ENCODE measurements at regions not wholly inside any gene's neighbourhood (a gene's known extent, or its start where the extent isn't known, plus 50 kb on each side); places are given as distances from the start of the nearest gene placed in this dataset.

GRCh38 chr16:60274431-60275019 is 1540.4 kb upstream of the GOT2 start:
- DNase-seq (ENCODE audit: unreplicated experiment): no peak
- no peak overlapping the region for H3K4me3 Mint-ChIP-seq (ENCODE audit: unreplicated experiment)
- peaks cover 7% of the 10 kb centered on the region for H3K36me3 Mint-ChIP-seq (ENCODE audit: insufficient read depth, unreplicated experiment)
- no peak overlapping the region for H3K27ac Mint-ChIP-seq (ENCODE audit: low read depth, unreplicated experiment)
- POLR2A ChIA-PET: no interaction called here
- peaks cover 11% of the 10 kb centered on the region for H3K4me1 Mint-ChIP-seq (ENCODE audit: insufficient read depth, unreplicated experiment)
- CTCF ChIA-PET: no interaction called here
- no TSS peak for BruUV-seq (replicated peaks)
- intact Hi-C loops (cut with micrococcal nuclease): no loop called here
- no peaks in the 10 kb centered on the region for H3K9me3 Mint-ChIP-seq (ENCODE audit: unreplicated experiment)
- no peaks in the 10 kb centered on the region for H3K27me3 Mint-ChIP-seq (ENCODE audit: insufficient read depth, unreplicated experiment)
- TF ChIP-seq CTCF (IDR thresholded peaks at IDR 0.05; ENCODE audit: unreplicated experiment): no peak

GRCh38 chr16:60271781-60272180 is 1537.7 kb upstream of the GOT2 start:
- no peak for DNase-seq (ENCODE audit: unreplicated experiment)
- BruUV-seq (replicated peaks): no TSS peak
- Mint-ChIP-seq H3K36me3 (ENCODE audit: insufficient read depth, unreplicated experiment) (peaks cover 7% of the 10 kb centered on the region), H3K4me3 (ENCODE audit: unreplicated experiment) (no peak overlapping the region), H3K27ac (ENCODE audit: low read depth, unreplicated experiment) (no peak overlapping the region), H3K27me3 (ENCODE audit: insufficient read depth, unreplicated experiment) (no peaks in the 10 kb centered on the region), H3K9me3 (ENCODE audit: unreplicated experiment) (no peaks in the 10 kb centered on the region), H3K4me1 (ENCODE audit: insufficient read depth, unreplicated experiment) (peaks cover 5% of the 10 kb centered on the region)
- CTCF ChIA-PET: interaction anchor here (0.8 to 0.9 kb wide), 2 partner anchors 15 to 25 kb away, joined by 3 read pairs; no protein-coding TSS in a partner anchor
- intact Hi-C loops (cut with micrococcal nuclease): no loop called here
- no peak for TF ChIP-seq CTCF (IDR thresholded peaks at IDR 0.05; ENCODE audit: unreplicated experiment)
- POLR2A ChIA-PET: interaction anchor here (0.8 to 1.0 kb wide), 2 partner anchors 8 to 24 kb away, joined by 3 read pairs; no protein-coding TSS in a partner anchor

GRCh38 chr16:60271025-60271771 is 1537.1 kb upstream of the GOT2 start:
- Mint-ChIP-seq H3K27me3 (ENCODE audit: insufficient read depth, unreplicated experiment) (no peaks in the 10 kb centered on the region), H3K36me3 (ENCODE audit: insufficient read depth, unreplicated experiment) (peaks cover 7% of the 10 kb centered on the region), H3K9me3 (ENCODE audit: unreplicated experiment) (no peaks in the 10 kb centered on the region), H3K27ac (ENCODE audit: low read depth, unreplicated experiment) (no peak overlapping the region), H3K4me3 (ENCODE audit: unreplicated experiment) (no peak overlapping the region), H3K4me1 (ENCODE audit: insufficient read depth, unreplicated experiment) (peaks cover 5% of the 10 kb centered on the region)
- ChIA-PET CTCF (interaction anchor here (0.9 kb wide), 1 partner anchor 25 kb away, joined by 3 read pairs; no protein-coding TSS in a partner anchor), POLR2A (interaction anchor here (1.0 kb wide), 1 partner anchor 24 kb away, joined by 3 read pairs; no protein-coding TSS in a partner anchor)
- no peak for TF ChIP-seq CTCF (IDR thresholded peaks at IDR 0.05; ENCODE audit: unreplicated experiment)
- intact Hi-C loops (cut with micrococcal nuclease): no loop called here
- no peak for DNase-seq (ENCODE audit: unreplicated experiment)
- no TSS peak for BruUV-seq (replicated peaks)

GRCh38 chr16:60261425-60261824 is 1527.3 kb upstream of the GOT2 start:
- ChIA-PET POLR2A (interaction anchor here (0.5 kb wide), 1 partner anchor 25 kb away, joined by 4 read pairs; no protein-coding TSS in a partner anchor), CTCF (no interaction called here)
- no peak for TF ChIP-seq CTCF (IDR thresholded peaks at IDR 0.05; ENCODE audit: unreplicated experiment)
- Mint-ChIP-seq H3K36me3 (ENCODE audit: insufficient read depth, unreplicated experiment) (no peaks in the 10 kb centered on the region), H3K27me3 (ENCODE audit: insufficient read depth, unreplicated experiment) (no peaks in the 10 kb centered on the region), H3K4me1 (ENCODE audit: insufficient read depth, unreplicated experiment) (no peaks in the 10 kb centered on the region), H3K9me3 (ENCODE audit: unreplicated experiment) (no peaks in the 10 kb centered on the region), H3K4me3 (ENCODE audit: unreplicated experiment) (no peak overlapping the region), H3K27ac (ENCODE audit: low read depth, unreplicated experiment) (no peak overlapping the region)
- no TSS peak for BruUV-seq (replicated peaks)
- DNase-seq (ENCODE audit: unreplicated experiment): no peak
- intact Hi-C loops (cut with micrococcal nuclease): no loop called here
